ENCODE measurements at regions not wholly inside any gene's neighbourhood (a gene's known extent, or its start where the extent isn't known, plus 50 kb on each side); places are given as distances from the start of the nearest gene placed in this dataset.

DNA sequence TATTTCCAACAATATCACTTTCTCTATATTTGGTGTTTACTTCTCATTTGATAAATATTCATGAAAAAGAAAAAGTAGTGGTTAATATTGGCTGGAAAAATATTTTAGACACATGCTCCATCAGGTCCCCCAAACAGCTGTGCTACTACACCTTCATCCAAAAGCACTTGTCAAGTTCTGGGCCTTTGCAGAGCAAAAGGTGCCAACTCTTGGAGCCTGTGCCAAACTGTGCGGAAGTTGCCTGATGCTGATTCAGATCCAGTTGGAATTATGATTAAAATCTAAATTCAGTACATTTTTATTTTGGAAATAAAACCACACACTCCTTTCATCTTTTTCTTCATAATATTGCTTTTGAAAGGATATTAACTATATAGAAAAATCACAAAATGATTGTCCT, 1497.4 kb upstream of the CADM2 start:
- no peaks in the 10 kb centered on the region for H3K27me3 ChIP-seq (replicated peaks)
- DNase-seq (ENCODE audit: low read depth in 1 of 2, low spot score in 2 of 2): no peak
- no peaks in the 10 kb centered on the region for H3K9me3 ChIP-seq (replicated peaks)
- H3K36me3 ChIP-seq: no peaks in the 10 kb centered on the region
- H3K27ac ChIP-seq: no peak overlapping the region
- H3K4me3 ChIP-seq: no peak overlapping the region
- no peaks in the 10 kb centered on the region for H3K4me1 ChIP-seq (replicated peaks)

DNA sequence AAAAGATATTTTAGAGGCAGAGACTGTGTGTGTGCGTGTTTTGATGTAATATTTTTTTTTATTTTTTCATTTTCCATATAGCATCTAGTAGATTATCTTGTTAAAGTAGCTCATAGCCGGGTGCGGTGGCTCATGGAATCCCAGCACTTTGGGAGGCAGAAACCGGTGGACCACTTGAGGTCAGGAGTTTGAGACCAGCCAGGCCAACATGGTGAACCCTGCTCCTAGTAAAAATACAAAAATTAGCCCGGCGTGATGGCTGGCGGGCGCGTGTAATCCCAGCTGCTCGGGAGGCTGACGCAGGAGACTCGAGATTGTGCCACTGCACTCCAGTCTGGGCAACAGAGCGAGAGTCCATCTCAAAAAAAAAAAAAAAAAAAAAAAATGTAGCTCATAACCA, 1481.2 kb upstream of the CADM2 start:
- H3K36me3 ChIP-seq: no peaks in the 10 kb centered on the region
- H3K4me3 ChIP-seq: no peak overlapping the region
- DNase-seq (ENCODE audit: low read depth in 1 of 2, low spot score in 2 of 2): no peak
- H3K27me3 ChIP-seq (replicated peaks): no peaks in the 10 kb centered on the region
- H3K27ac ChIP-seq: no peak overlapping the region
- no peaks in the 10 kb centered on the region for H3K9me3 ChIP-seq (replicated peaks)
- no peaks in the 10 kb centered on the region for H3K4me1 ChIP-seq (replicated peaks)

DNA sequence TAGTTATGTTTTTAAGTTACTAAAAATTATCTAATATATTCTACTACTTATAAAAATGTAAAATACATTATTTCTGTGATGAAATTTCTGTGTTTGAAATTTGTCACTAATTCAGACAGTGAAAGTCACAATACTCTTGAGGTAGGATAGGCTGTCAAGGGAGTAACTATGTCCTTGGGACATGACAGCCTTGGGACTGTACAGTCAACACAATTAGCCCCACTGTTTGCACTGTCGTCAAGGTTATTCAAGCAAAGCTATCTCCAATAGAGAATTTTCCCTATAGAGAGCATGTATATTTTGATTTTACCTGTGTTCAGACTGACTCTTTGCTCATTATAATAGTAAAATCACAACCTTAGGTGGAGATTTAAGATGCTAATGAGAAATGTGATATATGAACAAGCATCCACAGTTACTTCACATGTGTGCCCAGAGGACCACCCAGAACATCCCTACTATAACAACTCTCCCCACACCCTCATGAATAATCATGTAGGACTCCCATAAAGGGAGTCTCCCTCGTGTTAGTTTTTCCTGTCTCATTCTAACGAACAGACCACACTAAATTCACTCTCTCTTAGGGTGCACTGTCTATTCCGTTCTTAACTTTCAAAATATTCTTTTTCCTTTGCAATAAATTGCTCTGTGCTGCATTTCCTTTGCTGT, 1476.3 kb upstream of the CADM2 start:
- DNase-seq (ENCODE audit: low read depth in 1 of 2, low spot score in 2 of 2): no peak
- Histone ChIP-seq H3K4me3 (no peak overlapping the region), H3K9me3 (replicated peaks) (no peaks in the 10 kb centered on the region), H3K36me3 (no peaks in the 10 kb centered on the region), H3K4me1 (replicated peaks) (no peaks in the 10 kb centered on the region), H3K27me3 (replicated peaks) (no peaks in the 10 kb centered on the region), H3K27ac (no peak overlapping the region)

- no peaks in the 10 kb centered on the region for H3K4me1 ChIP-seq (replicated peaks)
- H3K4me3 ChIP-seq: no peak overlapping the region
- H3K36me3 ChIP-seq: no peaks in the 10 kb centered on the region
- no peak overlapping the region for H3K27ac ChIP-seq
- no peaks in the 10 kb centered on the region for H3K9me3 ChIP-seq (replicated peaks)
- DNase-seq (ENCODE audit: low read depth in 1 of 2, low spot score in 2 of 2): no peak
- H3K27me3 ChIP-seq (replicated peaks): no peaks in the 10 kb centered on the region
Measured at GRCh38 chr3:83496462-83496861, 1462.3 kb upstream of the CADM2 start.

GRCh38 chr3:83498361-83499016, 1460.3 kb upstream of the CADM2 start:
- no peaks in the 10 kb centered on the region for H3K4me1 ChIP-seq (replicated peaks)
- no peak overlapping the region for H3K27ac ChIP-seq
- H3K27me3 ChIP-seq (replicated peaks): no peaks in the 10 kb centered on the region
- no peaks in the 10 kb centered on the region for H3K36me3 ChIP-seq
- no peak for DNase-seq (ENCODE audit: low read depth in 1 of 2, low spot score in 2 of 2)
- no peak overlapping the region for H3K4me3 ChIP-seq
- no peaks in the 10 kb centered on the region for H3K9me3 ChIP-seq (replicated peaks)

GRCh38 chr3:83500422-83500821, 1458.4 kb upstream of the CADM2 start:
- Histone ChIP-seq H3K9me3 (replicated peaks) (no peaks in the 10 kb centered on the region), H3K36me3 (no peaks in the 10 kb centered on the region), H3K27me3 (replicated peaks) (no peaks in the 10 kb centered on the region), H3K27ac (no peak overlapping the region), H3K4me3 (no peak overlapping the region), H3K4me1 (replicated peaks) (no peaks in the 10 kb centered on the region)
- DNase-seq (ENCODE audit: low read depth in 1 of 2, low spot score in 2 of 2): no peak

DNA sequence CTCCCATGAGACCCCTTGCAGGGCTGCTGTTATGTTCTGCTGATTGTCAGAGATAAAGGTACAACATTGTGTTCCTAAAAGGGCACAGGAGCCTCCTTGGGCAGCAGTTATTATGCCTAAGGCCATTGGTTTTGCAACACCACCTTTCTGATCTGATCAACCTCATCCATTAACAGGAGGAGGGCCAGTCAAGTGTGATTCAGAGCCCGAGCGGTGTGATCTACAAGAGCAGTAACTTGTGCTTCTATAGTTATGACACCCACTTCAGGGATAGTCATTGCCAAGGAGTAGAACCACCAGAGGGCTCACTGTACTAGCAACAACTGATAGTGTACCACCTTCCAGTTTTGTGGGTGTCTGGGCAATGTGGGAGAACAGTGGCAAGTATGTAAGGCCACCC, 1457.9 kb upstream of the CADM2 start:
- Histone ChIP-seq H3K4me3 (no peak overlapping the region), H3K36me3 (no peaks in the 10 kb centered on the region), H3K9me3 (replicated peaks) (no peaks in the 10 kb centered on the region), H3K27me3 (replicated peaks) (no peaks in the 10 kb centered on the region), H3K4me1 (replicated peaks) (no peaks in the 10 kb centered on the region), H3K27ac (no peak overlapping the region)
- DNase-seq (ENCODE audit: low read depth in 1 of 2, low spot score in 2 of 2): no peak

- no peaks in the 10 kb centered on the region for H3K4me1 ChIP-seq (replicated peaks)
- no peak overlapping the region for H3K27ac ChIP-seq
- no peak overlapping the region for H3K4me3 ChIP-seq
- DNase-seq (ENCODE audit: low read depth in 1 of 2, low spot score in 2 of 2): no peak
- no peaks in the 10 kb centered on the region for H3K36me3 ChIP-seq
- no peaks in the 10 kb centered on the region for H3K27me3 ChIP-seq (replicated peaks)
- H3K9me3 ChIP-seq (replicated peaks): no peaks in the 10 kb centered on the region; the same call in 1 of the 2 replicates
Measured at GRCh38 chr3:83513051-83513450, 1445.7 kb upstream of the CADM2 start.

DNA sequence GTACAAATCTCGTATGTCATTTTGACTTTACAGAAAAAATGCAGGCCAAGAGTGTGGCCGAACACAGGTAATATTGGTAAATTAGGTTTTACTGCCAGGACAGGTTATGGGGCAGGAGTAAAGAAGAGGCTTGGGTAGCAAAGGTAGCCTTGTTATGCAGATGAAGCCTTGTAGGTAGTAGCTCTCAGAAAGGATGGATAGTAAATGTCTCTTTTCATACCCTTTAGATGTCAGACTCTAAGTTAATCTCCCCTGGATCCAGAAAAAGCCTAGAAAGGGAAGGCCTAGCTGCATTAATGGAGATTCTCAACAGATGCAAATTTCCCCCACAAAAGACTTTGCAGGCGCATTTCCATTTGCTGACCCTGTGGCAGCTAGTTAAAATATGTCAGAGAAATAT, 1445.1 kb upstream of the CADM2 start:
- Histone ChIP-seq H3K36me3 (no peaks in the 10 kb centered on the region), H3K4me3 (no peak overlapping the region), H3K27ac (no peak overlapping the region), H3K9me3 (replicated peaks) (no peaks in the 10 kb centered on the region; the same call in 1 of the 2 replicates), H3K27me3 (replicated peaks) (no peaks in the 10 kb centered on the region), H3K4me1 (replicated peaks) (no peaks in the 10 kb centered on the region)
- no peak for DNase-seq (ENCODE audit: low read depth in 1 of 2, low spot score in 2 of 2)

GRCh38 chr3:83514130-83514914, 1444.5 kb upstream of the CADM2 start:
- Histone ChIP-seq H3K4me1 (replicated peaks) (no peaks in the 10 kb centered on the region), H3K27me3 (replicated peaks) (no peaks in the 10 kb centered on the region), H3K27ac (no peak overlapping the region), H3K4me3 (no peak overlapping the region), H3K9me3 (replicated peaks) (no peaks in the 10 kb centered on the region; the same call in 1 of the 2 replicates), H3K36me3 (no peaks in the 10 kb centered on the region)
- no peak for DNase-seq (ENCODE audit: low read depth in 1 of 2, low spot score in 2 of 2)

- Histone ChIP-seq H3K27me3 (replicated peaks) (no peaks in the 10 kb centered on the region), H3K9me3 (replicated peaks) (no peaks in the 10 kb centered on the region), H3K27ac (no peak overlapping the region), H3K4me1 (replicated peaks) (no peaks in the 10 kb centered on the region), H3K4me3 (no peak overlapping the region), H3K36me3 (no peaks in the 10 kb centered on the region)
- no peak for DNase-seq (ENCODE audit: low read depth in 1 of 2, low spot score in 2 of 2)
Measured at GRCh38 chr3:83515123-83515522, 1443.7 kb upstream of the CADM2 start.

- H3K4me1 ChIP-seq (replicated peaks): no peaks in the 10 kb centered on the region
- no peak overlapping the region for H3K4me3 ChIP-seq
- DNase-seq (ENCODE audit: low read depth in 1 of 2, low spot score in 2 of 2): no peak
- no peaks in the 10 kb centered on the region for H3K27me3 ChIP-seq (replicated peaks)
- no peak overlapping the region for H3K27ac ChIP-seq
- H3K36me3 ChIP-seq: no peaks in the 10 kb centered on the region
- H3K9me3 ChIP-seq (replicated peaks): no peaks in the 10 kb centered on the region
Measured at GRCh38 chr3:83523470-83524073, 1435.2 kb upstream of the CADM2 start.

DNA sequence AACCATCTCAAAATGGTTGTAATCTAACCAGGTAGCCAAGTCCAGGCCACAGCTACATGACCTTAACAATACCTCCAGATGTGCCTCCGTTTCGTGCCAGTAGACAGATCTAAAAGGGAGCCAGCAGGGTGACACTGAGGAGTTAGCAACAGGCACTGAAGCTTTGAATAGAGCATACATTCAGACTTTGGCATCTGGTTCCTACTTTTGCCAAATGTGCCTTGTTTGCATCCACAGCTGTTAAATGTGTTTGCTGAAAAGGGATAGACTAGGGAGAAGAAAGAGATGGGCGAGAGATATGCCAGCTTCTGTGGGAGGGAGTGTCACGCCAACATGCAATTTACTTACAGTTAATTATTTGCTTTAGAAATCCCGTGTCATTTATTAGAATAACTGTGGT, 1433.9 kb upstream of the CADM2 start:
- Histone ChIP-seq H3K27me3 (replicated peaks) (no peaks in the 10 kb centered on the region), H3K9me3 (replicated peaks) (no peaks in the 10 kb centered on the region), H3K36me3 (no peaks in the 10 kb centered on the region), H3K27ac (no peak overlapping the region), H3K4me1 (replicated peaks) (no peaks in the 10 kb centered on the region), H3K4me3 (no peak overlapping the region)
- DNase-seq (ENCODE audit: low read depth in 1 of 2, low spot score in 2 of 2): no peak

DNA sequence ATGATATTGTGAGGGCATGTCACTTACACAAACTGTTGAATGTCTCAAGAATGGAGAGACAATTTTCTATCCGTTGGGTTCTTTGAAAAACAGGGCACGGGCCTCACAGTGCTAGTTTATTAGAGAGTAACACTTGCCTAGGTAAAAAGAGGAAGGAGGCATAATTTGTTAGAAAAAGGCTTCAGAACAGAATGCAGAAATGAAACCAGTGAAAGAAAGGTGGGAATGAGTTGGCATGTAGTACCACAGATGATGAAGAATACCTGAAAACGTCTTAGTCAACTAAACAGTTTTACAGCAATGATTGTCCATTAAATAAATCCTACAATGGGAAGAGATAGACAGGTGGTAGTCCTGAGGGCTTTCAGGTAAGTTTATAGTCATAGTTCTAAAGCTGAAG, 1399.7 kb upstream of the CADM2 start:
- Histone ChIP-seq H3K4me3 (no peak overlapping the region), H3K27me3 (replicated peaks) (no peaks in the 10 kb centered on the region), H3K36me3 (no peaks in the 10 kb centered on the region), H3K4me1 (replicated peaks) (no peaks in the 10 kb centered on the region), H3K9me3 (replicated peaks) (0 out of 2 replicates have a peak, but pooled peaks cover 3% of the 10 kb centered on the region), H3K27ac (no peak overlapping the region)
- DNase-seq (ENCODE audit: low read depth in 1 of 2, low spot score in 2 of 2): no peak

All from SJSA1 (cell line).